Pancreas (tissue), 10 donors: ENCODE measurements at regions not wholly inside any gene's neighbourhood (a gene's known extent, or its start where the extent isn't known, plus 50 kb on each side); places are given as distances from the start of the nearest gene placed in this dataset.

Experiments used
- ATAC-seq, 4 donors: fragments of 200-7000 bp; cut with Tn5 transposase; one replicate each; pipeline versions ENCODE4 v1.8.0 to v1.9.1; 2020; ENCODE audit warnings: mild to moderate bottlenecking in 4 of 4, moderate library complexity in 4 of 4
- DNase-seq, 6 donors: peaks; one replicate each; pipeline ENCODE4 v3.0.0-alpha.2; 2020
- FAIRE-seq: peaks from 2 replicates; lab custom pipeline; 2012; peaks lifted over from hg19 to GRCh38; lab: Jason Lieb, UNC
- H3K27ac ChIP-seq, 4 donors: fragments of 200-600 bp; sonication (generic); 1 replicate in 3 of 4; 2 replicates in 1 of 4; pipeline versions ENCODE4 v1.5.0 to v1.8.0; 2020
- H3K27me3 ChIP-seq, 4 donors: fragments of 200-600 bp; one replicate each; pipeline ENCODE4 v1.8.0; 2021
- H3K36me3 ChIP-seq, 3 donors: fragments of 200-600 bp; sonication (generic) in 1 of 3; one replicate each; pipeline versions ENCODE4 v1.5.0 to v1.8.0; 2020 to 2021
- H3K4me1 ChIP-seq, 3 donors: fragments of 200-600 bp; one replicate each; pipeline ENCODE4 v1.8.0; 2021
- H3K4me3 ChIP-seq, 4 donors: fragments of 200-600 bp; sonication (generic) in 2 of 4; one replicate each; pipeline versions ENCODE4 v1.5.0 to v1.8.0; 2020 to 2021
- H3K9me3 ChIP-seq, 4 donors: fragments of 200-600 bp; one replicate each; pipeline ENCODE4 v1.8.0; 2021
- WGBS, 2 donors: extraction: QIAGEN DNeasy Blood & Tissue Kit; methylation state at CpG; one replicate each; pipeline ENCODE4 v1.1.7; 2013; 5-methylcytosine and 5-hydroxymethylcytosine counted together
- intact Hi-C, 3 donors: fragments of 100-400 bp; cut with DNase I; formaldehyde crosslinking; loops; one replicate each; pipeline versions ENCODE4 v1.11.1 to v1.14.2; 2022
- TF ChIP-seq, protein P1 (sequence below), 4 donors: fragments of 200-600 bp; sonication (generic) in 3 of 4; IDR thresholded peaks; one replicate each; pipeline versions ENCODE4 v1.5.0 to v1.8.0; 2021; ENCODE audit warnings: antibody characterized with exemption in 4 of 4
- donor health status: healthy with polysubstance abuse.
- donor health status: DM: no; HTN: no; CAD: no; lungs with moderate emphysema.
- donor health status: DM: no; HTN: no; CAD: no.
- donor health status: control.
- donor health status: control.
- donor health status: Bipolar disorder and iron deficiency.
- donor health status: DM: yes; HTN: yes; CAD: no.
- donor health status: DM: no; HTN: no; CAD: no.
- donor health status: DM: no; HTN: no; CAD: no.
- donor health status: DM: yes; HTN: yes; CAD: no.

DNA sequence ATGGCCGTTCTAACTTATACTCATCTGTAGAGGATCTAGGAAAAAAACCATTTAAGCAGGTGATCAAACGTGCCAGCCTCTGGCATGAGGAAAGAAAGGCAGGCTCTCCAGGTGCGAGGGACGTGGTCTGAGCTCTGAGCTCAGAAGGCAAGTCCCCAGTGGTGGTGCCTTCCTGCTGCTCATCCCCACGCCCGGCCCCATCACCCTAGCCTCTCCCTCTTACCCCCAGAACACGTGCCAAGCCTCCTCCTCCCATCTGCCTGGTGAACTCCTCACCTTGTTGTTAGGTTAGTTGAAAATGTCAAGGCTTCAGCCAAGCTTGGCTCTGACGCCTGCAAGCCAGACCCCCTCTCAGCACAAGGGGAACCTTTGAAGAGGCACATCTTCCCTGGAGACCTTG, 571.2 kb upstream of the MKI67 start:
- TF ChIP-seq, protein P1, sequence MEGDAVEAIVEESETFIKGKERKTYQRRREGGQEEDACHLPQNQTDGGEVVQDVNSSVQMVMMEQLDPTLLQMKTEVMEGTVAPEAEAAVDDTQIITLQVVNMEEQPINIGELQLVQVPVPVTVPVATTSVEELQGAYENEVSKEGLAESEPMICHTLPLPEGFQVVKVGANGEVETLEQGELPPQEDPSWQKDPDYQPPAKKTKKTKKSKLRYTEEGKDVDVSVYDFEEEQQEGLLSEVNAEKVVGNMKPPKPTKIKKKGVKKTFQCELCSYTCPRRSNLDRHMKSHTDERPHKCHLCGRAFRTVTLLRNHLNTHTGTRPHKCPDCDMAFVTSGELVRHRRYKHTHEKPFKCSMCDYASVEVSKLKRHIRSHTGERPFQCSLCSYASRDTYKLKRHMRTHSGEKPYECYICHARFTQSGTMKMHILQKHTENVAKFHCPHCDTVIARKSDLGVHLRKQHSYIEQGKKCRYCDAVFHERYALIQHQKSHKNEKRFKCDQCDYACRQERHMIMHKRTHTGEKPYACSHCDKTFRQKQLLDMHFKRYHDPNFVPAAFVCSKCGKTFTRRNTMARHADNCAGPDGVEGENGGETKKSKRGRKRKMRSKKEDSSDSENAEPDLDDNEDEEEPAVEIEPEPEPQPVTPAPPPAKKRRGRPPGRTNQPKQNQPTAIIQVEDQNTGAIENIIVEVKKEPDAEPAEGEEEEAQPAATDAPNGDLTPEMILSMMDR (IDR thresholded peaks at IDR 0.05), result no peak
- Histone ChIP-seq H3K27me3 (peaks cover 0 to 3% (median 0%) of the 10 kb centered on the region in 4 donors), H3K9me3 (no peaks in the 10 kb centered on the region), H3K27ac (no peak overlapping the region), H3K4me1 (no peaks in the 10 kb centered on the region), H3K4me3 (no peak overlapping the region), H3K36me3 (no peaks in the 10 kb centered on the region)
- intact Hi-C loops, result no loop called here
- 48% methylated on average over 8 of the region's 8 CpGs for WGBS, 2 donors
- no peak for DNase-seq
- FAIRE-seq, result no peak
- no peak for ATAC-seq

DNA sequence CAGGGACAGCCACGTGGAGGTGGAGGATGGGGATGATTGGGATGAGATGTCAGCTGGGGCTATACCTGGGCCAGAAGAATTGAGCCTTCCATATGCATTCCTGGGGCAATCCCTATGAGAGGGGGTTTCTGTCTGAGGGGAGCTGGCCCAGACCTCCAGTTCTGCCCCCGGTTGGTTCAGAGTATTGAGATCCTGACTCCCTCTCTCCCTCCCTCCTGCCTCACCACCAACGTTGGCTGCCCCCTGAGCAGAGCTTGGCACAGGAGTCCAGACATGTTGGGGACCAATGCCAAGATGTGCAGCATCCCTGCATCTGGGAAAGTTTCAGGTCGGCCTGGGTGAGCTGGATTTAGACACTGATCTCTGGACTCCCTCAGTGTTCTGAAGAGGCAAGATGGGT, 575.2 kb upstream of the MKI67 start:
- H3K27ac ChIP-seq, result no peak overlapping the region
- no peaks in the 10 kb centered on the region for H3K9me3 ChIP-seq
- FAIRE-seq (no peak), ATAC-seq (no peak), DNase-seq (no peak)
- H3K4me1 ChIP-seq, result no peaks in the 10 kb centered on the region
- WGBS, 2 donors, result 25 to 26% methylated on average over 4 of the region's 4 CpGs
- H3K4me3 ChIP-seq, result no peak overlapping the region
- H3K36me3 ChIP-seq, result no peaks in the 10 kb centered on the region
- TF ChIP-seq, protein P1 (IDR thresholded peaks at IDR 0.05), result no peak
- H3K27me3 ChIP-seq, result peaks cover 0 to 5% (median 1%) of the 10 kb centered on the region in 4 donors
- intact Hi-C loops, result no loop called here

DNA sequence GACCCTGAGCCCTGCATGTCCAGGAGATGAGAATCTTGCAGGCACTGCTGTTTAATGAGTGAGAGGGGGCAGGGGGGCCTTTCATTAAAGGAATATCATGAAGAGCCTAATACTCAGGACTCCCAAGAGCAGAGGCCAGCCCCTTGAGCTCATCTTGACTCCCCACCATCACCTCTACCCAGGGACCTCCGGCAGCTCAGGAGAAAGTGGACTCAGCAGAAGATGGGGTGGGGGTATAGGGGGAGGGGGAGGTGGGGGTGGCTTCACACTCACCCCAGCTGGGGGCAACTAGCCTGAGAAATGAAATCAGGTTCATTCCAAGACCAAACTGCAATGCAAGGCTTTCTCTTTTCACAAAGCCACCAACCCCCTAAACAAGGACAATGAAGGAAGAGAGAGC, 575.6 kb upstream of the MKI67 start:
- FAIRE-seq, result no peak
- intact Hi-C loops, result no loop called here
- Histone ChIP-seq H3K27ac (no peak overlapping the region), H3K36me3 (no peaks in the 10 kb centered on the region), H3K4me1 (no peaks in the 10 kb centered on the region), H3K9me3 (no peaks in the 10 kb centered on the region), H3K27me3 (peaks cover 0 to 5% (median 1%) of the 10 kb centered on the region in 4 donors), H3K4me3 (no peak overlapping the region)
- 60 to 78% methylated on average over 1 of the region's 1 CpG for WGBS, 2 donors
- ATAC-seq, result no peak
- TF ChIP-seq, protein P1 (IDR thresholded peaks at IDR 0.05), result no peak
- DNase-seq, result no peak

DNA sequence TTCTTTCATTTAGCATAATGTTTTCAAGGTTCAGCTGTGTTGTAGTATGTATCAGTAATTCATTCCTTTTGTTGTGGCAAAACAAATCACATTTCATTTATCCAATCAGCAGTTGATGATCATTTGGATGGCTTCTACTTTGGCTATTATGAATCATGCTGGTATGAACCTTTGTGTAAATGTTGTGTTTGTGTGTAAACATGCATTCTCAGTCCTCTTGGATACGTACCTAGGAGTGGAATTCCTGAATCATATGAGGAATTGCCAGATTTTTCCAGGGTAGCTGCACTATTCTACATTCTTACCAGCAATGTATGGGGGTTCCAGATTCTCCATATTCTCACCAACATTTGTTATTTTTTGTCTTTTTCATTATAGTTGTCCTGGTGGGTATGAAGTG, 578.5 kb upstream of the MKI67 start:
- TF ChIP-seq, protein P1 (IDR thresholded peaks at IDR 0.05), result no peak
- WGBS, 2 donors, result 44 to 50% methylated on average over 1 of the region's 1 CpG
- H3K27ac ChIP-seq, result no peak overlapping the region
- intact Hi-C loops, result no loop called here
- no peak for ATAC-seq
- peaks cover 0 to 5% (median 1%) of the 10 kb centered on the region in 4 donors for H3K27me3 ChIP-seq
- no peak overlapping the region for H3K4me3 ChIP-seq
- FAIRE-seq, result no peak
- no peaks in the 10 kb centered on the region for H3K4me1 ChIP-seq
- no peak for DNase-seq
- no peaks in the 10 kb centered on the region for H3K9me3 ChIP-seq
- no peaks in the 10 kb centered on the region for H3K36me3 ChIP-seq

DNA sequence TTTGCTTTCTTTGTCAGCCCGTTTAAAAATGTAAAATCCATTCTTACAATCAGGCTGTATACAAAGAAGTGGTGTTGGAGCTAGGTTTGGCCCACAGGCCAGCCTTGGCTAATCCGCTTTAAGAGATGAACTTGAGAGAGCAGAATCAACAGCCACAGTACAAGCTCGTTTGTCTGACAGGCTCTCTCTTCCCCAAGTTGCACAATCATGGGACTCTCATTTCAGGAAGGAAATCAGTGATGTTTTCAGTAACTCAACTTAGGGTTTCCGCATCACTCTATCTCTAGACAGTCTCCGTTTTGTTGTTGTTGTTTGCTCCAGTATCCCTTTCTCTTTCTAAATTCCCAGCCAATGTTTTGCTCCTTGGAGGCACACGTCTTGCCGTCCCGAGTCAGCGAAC, 582.0 kb upstream of the MKI67 start:
- TF ChIP-seq, protein P1 (IDR thresholded peaks at IDR 0.05), result no peak
- WGBS, 2 donors, result 69 to 78% methylated on average over 9 of the region's 9 CpGs

More for the DNA sequence above, 582.0 kb upstream of the MKI67 start:
- no peak overlapping the region for H3K27ac ChIP-seq
- FAIRE-seq (no peak), ATAC-seq (no peak), DNase-seq (no peak)
- intact Hi-C loops, result no loop called here
- no peaks in the 10 kb centered on the region for H3K9me3 ChIP-seq
- H3K4me1 ChIP-seq, result no peaks in the 10 kb centered on the region
- H3K27me3 ChIP-seq, result peaks cover 0 to 5% (median 0%) of the 10 kb centered on the region in 4 donors
- no peaks in the 10 kb centered on the region for H3K36me3 ChIP-seq
- no peak overlapping the region for H3K4me3 ChIP-seq
